Caco-2 (cell line): ENCODE measurements at regions not wholly inside any gene's neighbourhood (a gene's known extent, or its start where the extent isn't known, plus 50 kb on each side); places are given as distances from the start of the nearest gene placed in this dataset.

Experiments
- BruUV-seq: library from RNA; stranded (reverse); fragments of 400-500 nt; replicated peaks from 2 replicates; lab custom pipeline; 2021; lab: Mats Ljungman, UMichigan
- CTCF ChIA-PET: fragments of 300-600 bp; sonication (Branson Sonifier 250); formaldehyde crosslinking; loops from one replicate; lab custom pipeline; 2022; ENCODE audit warnings: antibody characterized with exemption; lab: Charles Lee
- POLR2A ChIA-PET: fragments of 300-600 bp; sonication (Branson Sonifier 250); formaldehyde crosslinking; loops from one replicate; lab custom pipeline; 2022; ENCODE audit warnings: antibody characterized with exemption; lab: Charles Lee
- DNase-seq, 2 experiments: peaks; one replicate each; pipeline versions ENCODE4 v3.0.0 to v3.0.0-alpha.2; 2020 to 2022
- H3K27me3 ChIP-seq: replicated peaks from 2 replicates; pipeline ENCODE4 v1.6.0; 2011; ENCODE audit warnings: low read length; ENCODE audit not compliant: control insufficient read depth, insufficient read depth
- H3K36me3 ChIP-seq: 2 replicates; pipeline ENCODE4 v1.5.1; 2011; ENCODE audit warnings: low read length; ENCODE audit not compliant: control insufficient read depth, insufficient read depth
- H3K4me1 ChIP-seq: fragments of 250-450 bp; sonication (Bioruptor Pico); 2 replicates; pipeline ENCODE4 v1.5.1; 2020; ENCODE audit warnings: mild to moderate bottlenecking
- H3K4me3 ChIP-seq: 2 replicates; pipeline ENCODE4 v1.5.1; 2011; ENCODE audit warnings: low read depth, mild to moderate bottlenecking, control low read depth, low read length
- H3K9me3 ChIP-seq: fragments of 250-450 bp; sonication (Bioruptor Pico); 2 replicates; pipeline ENCODE4 v1.5.1; 2020; ENCODE audit warnings: mild to moderate bottlenecking, moderate library complexity
- H3K27ac Mint-ChIP-seq: one replicate; pipeline ENCODE4 v1.8.0; 2022; ENCODE audit warnings: mixed read lengths; ENCODE audit not compliant: unreplicated experiment
- H3K27me3 Mint-ChIP-seq: one replicate; pipeline ENCODE4 v1.8.0; 2022; ENCODE audit warnings: mixed read lengths; ENCODE audit not compliant: insufficient read depth, unreplicated experiment
- H3K36me3 Mint-ChIP-seq: one replicate; pipeline ENCODE4 v1.8.0; 2022; ENCODE audit warnings: mild to moderate bottlenecking, mixed read lengths; ENCODE audit not compliant: insufficient read depth, unreplicated experiment
- H3K4me1 Mint-ChIP-seq: one replicate; pipeline ENCODE4 v1.8.0; 2022; ENCODE audit warnings: low read depth, mixed read lengths; ENCODE audit not compliant: unreplicated experiment
- H3K4me3 Mint-ChIP-seq: one replicate; pipeline ENCODE4 v1.8.0; 2022; ENCODE audit warnings: mild to moderate bottlenecking, moderate library complexity, mixed read lengths; ENCODE audit not compliant: unreplicated experiment
- H3K9me3 Mint-ChIP-seq: one replicate; pipeline ENCODE4 v1.8.0; 2022; ENCODE audit warnings: mixed read lengths; ENCODE audit not compliant: unreplicated experiment
- intact Hi-C: fragments of 100-400 bp; cut with micrococcal nuclease; formaldehyde crosslinking; loops from one replicate; pipeline ENCODE4 v1.10.0; 2022; ENCODE audit not compliant: unreplicated experiment
- TF ChIP-seq, protein P1 (sequence below), 2 experiments: fragments of 200-600 bp in 1 of 2; IDR thresholded peaks; 1 replicate in 1 of 2; 2 replicates in 1 of 2; pipeline versions ENCODE4 v1.5.1 to v1.8.0; 2011 to 2022; ENCODE audit warnings: antibody characterized with exemption in 1 of 2, control low read depth in 1 of 2, inconsistent platforms in 1 of 2, low read depth in 1 of 2, low read length in 1 of 2, mild to moderate bottlenecking in 1 of 2, moderate library complexity in 1 of 2; ENCODE audit not compliant: insufficient read depth in 1 of 2, severe bottlenecking in 1 of 2, unreplicated experiment in 1 of 2

DNA sequence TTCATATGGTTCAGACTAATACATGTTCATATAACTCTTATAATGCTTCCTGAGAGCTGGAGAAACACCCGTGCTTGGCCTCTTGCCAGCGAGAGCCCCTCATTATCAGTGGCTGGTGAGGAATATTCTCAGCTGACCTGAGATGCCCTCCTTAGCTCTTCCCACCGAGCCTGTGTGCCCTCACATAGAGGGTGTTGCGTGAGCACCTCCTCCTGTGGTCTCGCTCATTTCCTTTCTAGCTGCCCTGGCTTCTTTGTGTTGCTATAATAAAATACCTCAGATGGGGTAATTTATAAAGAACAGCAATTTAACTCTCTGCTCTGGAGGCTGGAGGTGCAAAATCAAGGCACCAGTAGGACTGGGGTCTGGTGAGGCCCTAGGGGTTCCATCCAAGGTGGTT is 80.5 kb upstream of the ALKAL2 start:
- TF ChIP-seq, protein P1, sequence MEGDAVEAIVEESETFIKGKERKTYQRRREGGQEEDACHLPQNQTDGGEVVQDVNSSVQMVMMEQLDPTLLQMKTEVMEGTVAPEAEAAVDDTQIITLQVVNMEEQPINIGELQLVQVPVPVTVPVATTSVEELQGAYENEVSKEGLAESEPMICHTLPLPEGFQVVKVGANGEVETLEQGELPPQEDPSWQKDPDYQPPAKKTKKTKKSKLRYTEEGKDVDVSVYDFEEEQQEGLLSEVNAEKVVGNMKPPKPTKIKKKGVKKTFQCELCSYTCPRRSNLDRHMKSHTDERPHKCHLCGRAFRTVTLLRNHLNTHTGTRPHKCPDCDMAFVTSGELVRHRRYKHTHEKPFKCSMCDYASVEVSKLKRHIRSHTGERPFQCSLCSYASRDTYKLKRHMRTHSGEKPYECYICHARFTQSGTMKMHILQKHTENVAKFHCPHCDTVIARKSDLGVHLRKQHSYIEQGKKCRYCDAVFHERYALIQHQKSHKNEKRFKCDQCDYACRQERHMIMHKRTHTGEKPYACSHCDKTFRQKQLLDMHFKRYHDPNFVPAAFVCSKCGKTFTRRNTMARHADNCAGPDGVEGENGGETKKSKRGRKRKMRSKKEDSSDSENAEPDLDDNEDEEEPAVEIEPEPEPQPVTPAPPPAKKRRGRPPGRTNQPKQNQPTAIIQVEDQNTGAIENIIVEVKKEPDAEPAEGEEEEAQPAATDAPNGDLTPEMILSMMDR (IDR thresholded peaks at IDR 0.05; ENCODE audit: insufficient read depth in 1 of 2, low read depth in 1 of 2, low read length in 1 of 2, severe bottlenecking in 1 of 2, unreplicated experiment in 1 of 2) = no peak
- intact Hi-C loops = no loop called here
- no TSS peak for BruUV-seq
- Histone ChIP-seq H3K4me3 (no peak overlapping the region), H3K27me3 (no peaks in the 10 kb centered on the region), H3K4me1 (no peaks in the 10 kb centered on the region), H3K9me3 (0 out of 2 replicates have a peak, but pooled peaks cover 6% of the 10 kb centered on the region), H3K36me3 (no peaks in the 10 kb centered on the region)
- peaks cover 12% of the 10 kb centered on the region for H3K27me3 Mint-ChIP-seq
- no peak overlapping the region for H3K27ac Mint-ChIP-seq
- DNase-seq = no peak
- CTCF ChIA-PET = no interaction called here
- peaks cover 22% of the 10 kb centered on the region for H3K9me3 Mint-ChIP-seq
- no peaks in the 10 kb centered on the region for H3K36me3 Mint-ChIP-seq
- H3K4me3 Mint-ChIP-seq = no peak overlapping the region
- POLR2A ChIA-PET = no interaction called here
- H3K4me1 Mint-ChIP-seq = no peaks in the 10 kb centered on the region

DNA sequence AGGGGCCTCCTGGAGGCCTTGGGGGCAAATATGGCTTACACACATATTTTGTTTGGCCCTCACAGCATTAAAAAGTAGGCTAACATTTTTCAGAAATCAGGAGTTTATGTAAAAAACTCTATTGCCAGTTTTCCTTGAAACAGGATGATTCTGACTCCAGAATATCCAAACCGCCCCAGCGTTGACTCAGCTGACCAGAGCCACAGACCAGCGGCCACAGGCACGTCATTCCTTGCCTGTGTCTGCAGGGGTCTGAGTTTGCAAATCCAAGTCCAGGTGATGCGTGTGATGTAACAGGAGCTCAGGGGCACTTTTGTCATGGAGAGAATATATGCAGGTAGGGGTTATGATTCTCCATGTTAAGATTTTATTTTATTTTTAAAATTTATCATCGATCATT is 79.4 kb upstream of the ALKAL2 start:
- Mint-ChIP-seq H3K9me3 (peaks cover 22% of the 10 kb centered on the region), H3K27me3 (peaks cover 12% of the 10 kb centered on the region), H3K36me3 (no peaks in the 10 kb centered on the region), H3K4me3 (no peak overlapping the region), H3K4me1 (no peaks in the 10 kb centered on the region), H3K27ac (no peak overlapping the region)
- Histone ChIP-seq H3K4me1 (no peaks in the 10 kb centered on the region), H3K27me3 (no peaks in the 10 kb centered on the region), H3K36me3 (no peaks in the 10 kb centered on the region), H3K4me3 (no peak overlapping the region), H3K9me3 (0 out of 2 replicates have a peak, but pooled peaks cover 6% of the 10 kb centered on the region)
- TF ChIP-seq, protein P1 (IDR thresholded peaks at IDR 0.05; ENCODE audit: insufficient read depth in 1 of 2, low read depth in 1 of 2, low read length in 1 of 2, severe bottlenecking in 1 of 2, unreplicated experiment in 1 of 2) = no peak
- ChIA-PET POLR2A (no interaction called here), CTCF (no interaction called here)
- DNase-seq = no peak
- BruUV-seq = no TSS peak
- intact Hi-C loops = no loop called here

DNA sequence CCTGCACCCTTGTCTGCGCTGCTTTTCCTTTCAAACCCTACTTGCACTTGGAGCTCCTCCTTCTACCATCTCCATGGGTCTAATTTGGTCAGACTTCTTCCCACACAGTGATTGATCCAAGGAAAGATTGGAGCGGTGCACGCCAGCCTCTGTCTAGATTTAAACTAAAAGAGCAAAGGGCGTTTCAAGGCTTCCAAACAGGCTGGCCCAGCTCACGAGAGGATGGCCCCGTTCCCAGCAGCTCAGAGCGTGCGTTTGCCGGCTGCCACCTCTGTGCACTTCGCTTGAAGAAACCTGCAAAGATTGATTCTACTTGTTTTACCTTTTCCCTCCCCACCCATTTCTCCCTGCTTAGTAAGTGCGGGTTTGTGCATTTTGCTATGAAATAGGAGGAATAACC is 78.8 kb upstream of the ALKAL2 start:
- H3K9me3 Mint-ChIP-seq = peaks cover 22% of the 10 kb centered on the region
- ChIA-PET POLR2A (no interaction called here), CTCF (no interaction called here)
- intact Hi-C loops = no loop called here
- no peak overlapping the region for H3K4me3 ChIP-seq
- no peak overlapping the region for H3K4me3 Mint-ChIP-seq
- H3K27ac Mint-ChIP-seq = no peak overlapping the region
- no peaks in the 10 kb centered on the region for H3K36me3 ChIP-seq
- H3K9me3 ChIP-seq = 0 out of 2 replicates have a peak, but pooled peaks cover 6% of the 10 kb centered on the region
- no peaks in the 10 kb centered on the region for H3K4me1 Mint-ChIP-seq
- no peaks in the 10 kb centered on the region for H3K4me1 ChIP-seq
- BruUV-seq = no TSS peak
- no peaks in the 10 kb centered on the region for H3K27me3 ChIP-seq
- H3K36me3 Mint-ChIP-seq = no peaks in the 10 kb centered on the region
- TF ChIP-seq, protein P1 (IDR thresholded peaks at IDR 0.05; ENCODE audit: insufficient read depth in 1 of 2, low read depth in 1 of 2, low read length in 1 of 2, severe bottlenecking in 1 of 2, unreplicated experiment in 1 of 2) = no peak
- peaks cover 12% of the 10 kb centered on the region for H3K27me3 Mint-ChIP-seq
- no peak for DNase-seq
